GM12865 (cell line): ENCODE measurements at regions not wholly inside any gene's neighbourhood (a gene's known extent, or its start where the extent isn't known, plus 50 kb on each side); places are given as distances from the start of the nearest gene placed in this dataset.

Source experiments
- DNase-seq: peaks from one replicate; pipeline ENCODE4 v3.0.0; 2010; ENCODE audit warnings: low read depth
- H3K4me3 ChIP-seq: 2 replicates; pipeline ENCODE4 v1.5.1; 2011; ENCODE audit warnings: mild to moderate bottlenecking, low read depth, low read length, control low read depth
- TF ChIP-seq, protein P1 (sequence below): IDR thresholded peaks from 2 replicates; pipeline ENCODE4 v1.5.1; 2011; ENCODE audit warnings: low read length, control low read depth, low read depth, inconsistent platforms; ENCODE audit not compliant: insufficient read depth; ENCODE audit errors: missing control alignments

DNA sequence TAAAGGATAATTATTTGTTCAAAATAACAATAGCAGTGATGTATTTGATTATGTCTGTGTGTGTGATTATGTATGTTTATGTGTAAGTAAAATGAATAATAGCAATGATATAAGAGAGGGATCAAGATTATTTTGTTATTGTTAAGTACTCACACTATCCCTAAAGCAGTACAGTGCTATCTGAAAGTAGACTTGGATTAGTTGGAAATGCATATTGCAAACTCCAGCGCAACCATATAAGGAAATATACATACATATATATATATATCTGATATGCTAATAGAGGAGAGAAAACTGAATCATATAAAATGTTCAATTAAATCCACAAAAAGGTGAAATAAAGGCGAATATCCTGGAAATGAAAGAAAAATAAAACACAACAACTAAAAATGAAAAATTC is 268.4 kb downstream of the HINT1 start:
- TF ChIP-seq, protein P1, sequence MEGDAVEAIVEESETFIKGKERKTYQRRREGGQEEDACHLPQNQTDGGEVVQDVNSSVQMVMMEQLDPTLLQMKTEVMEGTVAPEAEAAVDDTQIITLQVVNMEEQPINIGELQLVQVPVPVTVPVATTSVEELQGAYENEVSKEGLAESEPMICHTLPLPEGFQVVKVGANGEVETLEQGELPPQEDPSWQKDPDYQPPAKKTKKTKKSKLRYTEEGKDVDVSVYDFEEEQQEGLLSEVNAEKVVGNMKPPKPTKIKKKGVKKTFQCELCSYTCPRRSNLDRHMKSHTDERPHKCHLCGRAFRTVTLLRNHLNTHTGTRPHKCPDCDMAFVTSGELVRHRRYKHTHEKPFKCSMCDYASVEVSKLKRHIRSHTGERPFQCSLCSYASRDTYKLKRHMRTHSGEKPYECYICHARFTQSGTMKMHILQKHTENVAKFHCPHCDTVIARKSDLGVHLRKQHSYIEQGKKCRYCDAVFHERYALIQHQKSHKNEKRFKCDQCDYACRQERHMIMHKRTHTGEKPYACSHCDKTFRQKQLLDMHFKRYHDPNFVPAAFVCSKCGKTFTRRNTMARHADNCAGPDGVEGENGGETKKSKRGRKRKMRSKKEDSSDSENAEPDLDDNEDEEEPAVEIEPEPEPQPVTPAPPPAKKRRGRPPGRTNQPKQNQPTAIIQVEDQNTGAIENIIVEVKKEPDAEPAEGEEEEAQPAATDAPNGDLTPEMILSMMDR: no peak
- H3K4me3 ChIP-seq: no peak overlapping the region
- no peak for DNase-seq

DNA sequence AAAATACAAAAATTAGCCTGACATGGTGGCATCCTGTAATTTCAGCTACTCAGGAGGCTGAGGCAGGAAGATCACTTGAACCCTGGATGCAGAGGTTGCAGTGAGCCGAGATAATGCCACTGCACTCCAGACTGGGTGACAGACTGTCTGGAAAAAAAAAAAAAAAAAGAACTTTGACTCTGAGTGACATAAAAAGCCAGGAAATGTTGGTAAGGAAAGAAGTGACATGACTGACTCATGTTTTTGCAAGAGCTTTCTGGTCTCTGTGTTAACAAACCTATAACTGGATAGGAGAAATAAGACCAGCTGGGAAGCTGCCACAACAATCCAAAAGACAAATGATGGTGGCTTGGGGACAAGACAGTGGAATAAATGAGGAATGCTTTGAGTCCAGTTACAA is 272.1 kb downstream of the HINT1 start:
- no peak overlapping the region for H3K4me3 ChIP-seq
- TF ChIP-seq, protein P1: no peak

DNA sequence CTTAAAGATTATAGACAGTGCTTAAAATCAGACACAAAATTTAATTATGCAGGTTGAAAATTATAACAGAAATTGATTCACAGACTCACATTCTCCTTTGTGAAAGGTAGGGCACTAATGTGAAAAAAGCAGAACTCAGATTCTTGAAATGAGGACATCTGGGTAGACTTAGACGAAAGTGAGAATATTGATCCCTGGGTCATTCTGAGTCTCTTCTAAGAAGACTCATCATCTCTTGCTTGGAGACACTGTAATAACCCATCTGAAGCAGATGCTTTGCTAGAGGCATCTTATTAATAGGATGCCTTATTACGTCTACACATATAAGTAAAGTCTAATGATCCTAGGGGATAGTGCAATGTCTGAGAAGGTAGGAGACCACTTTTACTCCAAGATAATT is 274.4 kb downstream of the HINT1 start:
- TF ChIP-seq, protein P1: no peak
- H3K4me3 ChIP-seq: no peak overlapping the region
- no peak for DNase-seq

More for the DNA sequence above, 272.1 kb downstream of the HINT1 start:
- DNase-seq: no peak

DNA sequence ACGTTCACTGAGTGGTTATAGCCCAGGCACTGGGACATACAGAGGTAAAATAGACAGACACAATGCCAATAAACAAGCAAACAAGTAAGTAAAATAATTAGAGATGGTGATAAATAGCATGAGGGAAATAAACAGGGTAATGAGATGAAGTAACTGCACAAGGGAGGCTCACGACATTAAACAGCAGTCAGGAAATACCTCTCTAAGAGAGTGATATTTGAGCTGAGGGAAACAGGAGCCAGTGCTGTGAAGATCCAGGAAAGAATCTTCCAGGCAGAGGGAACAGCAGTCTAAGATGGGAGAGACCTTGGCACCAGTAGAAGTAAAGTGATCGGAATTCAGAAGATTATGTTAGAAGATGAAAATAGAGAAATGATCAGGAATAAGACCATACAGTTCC is 279.4 kb downstream of the HINT1 start:
- DNase-seq: no peak
- H3K4me3 ChIP-seq: no peak overlapping the region
- TF ChIP-seq, protein P1: no peak

DNA sequence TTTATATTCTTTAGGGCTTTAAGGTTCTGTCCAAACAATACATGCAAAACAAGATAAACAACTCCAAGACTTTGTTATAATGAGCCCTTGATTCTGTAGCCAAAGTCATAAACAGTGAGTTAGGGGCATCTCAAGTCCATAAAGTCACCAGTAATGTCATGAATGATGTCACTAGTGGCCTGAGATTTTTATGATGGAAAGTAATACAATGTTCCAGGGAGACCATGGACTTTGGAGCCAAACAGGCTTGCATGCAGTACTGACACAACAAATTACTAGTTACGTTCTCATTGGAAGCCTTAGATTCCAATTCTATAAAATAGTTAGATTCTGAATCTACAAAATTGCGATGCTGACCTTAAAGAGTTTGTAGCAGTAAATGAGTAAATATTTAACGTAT is 280.0 kb downstream of the HINT1 start:
- DNase-seq: no peak
- no peak overlapping the region for H3K4me3 ChIP-seq
- TF ChIP-seq, protein P1: no peak

DNA sequence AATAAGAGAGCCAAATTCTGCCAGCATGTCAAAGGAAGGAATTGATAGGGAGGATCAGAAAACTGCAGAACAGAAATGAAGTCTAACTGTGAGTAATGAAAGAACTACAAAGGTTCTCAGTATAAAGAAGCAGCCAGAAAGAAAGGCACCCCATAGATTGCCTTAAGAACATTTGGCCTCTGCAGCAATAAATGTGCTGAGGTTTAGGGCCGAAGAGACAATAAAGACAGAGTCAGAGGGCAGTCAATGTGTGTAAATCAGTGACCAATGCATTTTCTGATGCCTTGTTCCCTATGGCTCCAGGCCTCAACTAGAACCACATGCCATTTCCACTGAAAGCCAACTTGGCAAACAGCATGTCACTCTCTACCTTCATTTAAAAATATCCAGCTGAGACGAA is 281.0 kb downstream of the HINT1 start:
- TF ChIP-seq, protein P1: no peak
- no peak for DNase-seq
- no peak overlapping the region for H3K4me3 ChIP-seq

DNA sequence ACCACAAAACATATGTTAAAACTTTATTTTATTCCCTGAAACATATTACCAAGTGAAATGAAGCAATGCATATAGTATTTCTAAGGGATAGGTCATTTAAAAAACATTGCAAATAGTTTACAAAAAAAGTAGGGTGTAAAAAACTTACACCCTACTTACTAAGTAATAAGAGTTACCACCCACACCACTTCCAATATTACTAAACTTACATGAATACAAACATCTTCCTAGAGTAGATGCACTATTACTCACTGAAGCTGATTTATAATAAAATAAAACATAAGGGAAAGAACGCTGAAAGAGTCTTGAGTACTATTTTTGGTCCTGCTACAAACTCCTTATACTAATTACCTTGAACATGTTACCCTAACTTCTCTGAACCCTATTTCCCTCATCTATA is 289.4 kb downstream of the HINT1 start:
- no peak overlapping the region for H3K4me3 ChIP-seq
- TF ChIP-seq, protein P1: no peak
- no peak for DNase-seq
